Keratinocyte (primary cell): ENCODE measurements at regions not wholly inside any gene's neighbourhood (a gene's known extent, or its start where the extent isn't known, plus 50 kb on each side); places are given as distances from the start of the nearest gene placed in this dataset.

ENCODE experiments used
- CTCF ChIP-seq, 3 experiments: IDR thresholded peaks in 1 of 3; conservative IDR thresholded peaks in 1 of 3; optimal IDR thresholded peaks in 1 of 3; 2 replicates in 2 of 3; 3 replicates in 1 of 3; pipeline versions ENCODE3 to v1.5.1; 2011; ENCODE audit warnings: low read length in 3 of 3, mild to moderate bottlenecking in 3 of 3, moderate library complexity in 2 of 3, control low read depth in 1 of 3, inconsistent platforms in 1 of 3; ENCODE audit not compliant: insufficient read depth in 2 of 3; ENCODE audit errors: extremely low read depth in 1 of 3
- EZH2 ChIP-seq: IDR thresholded peaks from one replicate; pipeline ENCODE4 v1.6.1; 2012; ENCODE audit warnings: inconsistent platforms, mild to moderate bottlenecking, low read length, moderate library complexity

GRCh38 chr4:38467296-38467695 is 196.7 kb upstream of the KLF3 start:
- no peak for TF ChIP-seq CTCF (optimal IDR thresholded peaks at IDR 0.05 in 1 of 3, IDR thresholded peaks at IDR 0.05 in 1 of 3, conservative IDR thresholded peaks at IDR 0.05 in 1 of 3; ENCODE audit: extremely low read depth in 1 of 3, insufficient read depth in 2 of 3, low read length in 3 of 3)
- TF ChIP-seq EZH2: no peak
